ENCODE measurements at regions not wholly inside any gene's neighbourhood (a gene's known extent, or its start where the extent isn't known, plus 50 kb on each side); places are given as distances from the start of the nearest gene placed in this dataset.

DNA sequence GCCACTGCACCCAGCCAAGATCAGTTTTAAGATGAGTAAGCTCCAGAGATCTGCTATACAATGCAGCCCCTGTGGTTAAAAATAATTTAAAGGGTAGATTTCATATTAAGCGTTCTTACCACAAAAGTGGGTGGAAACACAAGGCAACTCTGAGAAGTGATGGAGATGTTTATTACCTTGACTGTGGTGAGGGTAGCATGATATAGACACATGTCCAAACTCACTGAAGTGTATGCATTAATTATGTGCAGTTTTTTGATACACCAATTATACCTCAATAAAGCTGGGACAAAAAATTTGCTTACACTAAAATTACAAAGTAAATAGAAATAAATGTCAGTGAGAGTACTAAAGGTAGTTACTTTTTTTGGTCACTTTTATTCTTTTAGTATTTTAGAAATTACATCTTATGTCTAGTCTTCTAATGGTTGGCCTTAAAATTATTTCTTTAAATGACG is 696.5 kb downstream of the UQCRFS1 start:
- DNase-seq: no peak
- no peaks in the 10 kb centered on the region for H3K4me1 ChIP-seq
- no peak overlapping the region for H3K27ac ChIP-seq
- H3K9me3 ChIP-seq: no peaks in the 10 kb centered on the region
- intact Hi-C loops (cut with DNase I): no loop called here
- TF ChIP-seq, protein P1, sequence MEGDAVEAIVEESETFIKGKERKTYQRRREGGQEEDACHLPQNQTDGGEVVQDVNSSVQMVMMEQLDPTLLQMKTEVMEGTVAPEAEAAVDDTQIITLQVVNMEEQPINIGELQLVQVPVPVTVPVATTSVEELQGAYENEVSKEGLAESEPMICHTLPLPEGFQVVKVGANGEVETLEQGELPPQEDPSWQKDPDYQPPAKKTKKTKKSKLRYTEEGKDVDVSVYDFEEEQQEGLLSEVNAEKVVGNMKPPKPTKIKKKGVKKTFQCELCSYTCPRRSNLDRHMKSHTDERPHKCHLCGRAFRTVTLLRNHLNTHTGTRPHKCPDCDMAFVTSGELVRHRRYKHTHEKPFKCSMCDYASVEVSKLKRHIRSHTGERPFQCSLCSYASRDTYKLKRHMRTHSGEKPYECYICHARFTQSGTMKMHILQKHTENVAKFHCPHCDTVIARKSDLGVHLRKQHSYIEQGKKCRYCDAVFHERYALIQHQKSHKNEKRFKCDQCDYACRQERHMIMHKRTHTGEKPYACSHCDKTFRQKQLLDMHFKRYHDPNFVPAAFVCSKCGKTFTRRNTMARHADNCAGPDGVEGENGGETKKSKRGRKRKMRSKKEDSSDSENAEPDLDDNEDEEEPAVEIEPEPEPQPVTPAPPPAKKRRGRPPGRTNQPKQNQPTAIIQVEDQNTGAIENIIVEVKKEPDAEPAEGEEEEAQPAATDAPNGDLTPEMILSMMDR (IDR thresholded peaks at IDR 0.05): no peak
- H3K27me3 ChIP-seq: no peaks in the 10 kb centered on the region
- no peaks in the 10 kb centered on the region for H3K36me3 ChIP-seq
- H3K9ac ChIP-seq (ENCODE audit: low read depth in 2 of 2, low read length in 2 of 2): no peak overlapping the region
- no peak overlapping the region for H3K4me3 ChIP-seq

DNA sequence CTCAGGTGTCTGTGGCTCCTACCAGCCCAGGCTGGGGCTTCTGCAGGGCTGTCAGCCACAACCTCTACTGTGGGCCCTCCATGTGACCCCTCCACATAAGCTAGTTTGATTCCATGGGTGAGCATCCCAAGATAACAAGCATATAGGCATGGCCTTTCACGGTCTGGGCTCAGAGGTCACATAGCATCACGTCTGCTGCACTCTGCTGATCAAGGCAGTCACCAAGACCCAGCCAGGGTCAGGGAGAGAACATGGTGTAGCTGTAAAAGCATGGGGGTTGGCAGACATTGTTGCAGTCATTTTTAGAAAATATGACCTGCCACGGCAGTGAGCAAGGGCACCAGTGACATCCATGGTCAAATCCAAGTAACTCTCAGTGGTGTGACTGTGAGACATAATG is 698.8 kb downstream of the UQCRFS1 start:
- no peaks in the 10 kb centered on the region for H3K9me3 ChIP-seq
- no peak overlapping the region for H3K27ac ChIP-seq
- H3K4me1 ChIP-seq: no peaks in the 10 kb centered on the region
- H3K36me3 ChIP-seq: no peaks in the 10 kb centered on the region
- no peak overlapping the region for H3K4me3 ChIP-seq
- TF ChIP-seq, protein P1 (IDR thresholded peaks at IDR 0.05): no peak
- no peak overlapping the region for H3K9ac ChIP-seq (ENCODE audit: low read depth in 2 of 2, low read length in 2 of 2)
- intact Hi-C loops (cut with DNase I): no loop called here
- no peak for DNase-seq
- no peaks in the 10 kb centered on the region for H3K27me3 ChIP-seq

DNA sequence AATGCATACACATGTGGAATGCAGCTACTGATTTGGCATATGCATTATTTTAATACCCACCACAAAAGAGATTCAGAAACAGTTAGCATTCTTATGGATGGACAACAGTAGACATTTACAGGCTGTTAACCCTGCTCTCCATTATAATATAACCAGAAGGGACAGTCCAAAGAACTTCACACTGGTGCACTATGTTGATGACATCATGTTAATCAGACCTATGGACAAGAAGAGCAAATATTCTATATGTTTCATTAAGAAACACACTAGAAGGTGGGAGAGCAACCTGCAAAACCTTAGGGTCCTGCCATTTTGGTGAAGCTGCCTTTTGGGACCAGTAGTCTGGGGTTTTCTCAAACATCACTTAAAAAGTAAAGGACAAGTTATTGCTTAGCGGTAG is 701.3 kb downstream of the UQCRFS1 start:
- Histone ChIP-seq H3K27me3 (no peaks in the 10 kb centered on the region), H3K36me3 (no peaks in the 10 kb centered on the region), H3K9ac (ENCODE audit: low read depth in 2 of 2, low read length in 2 of 2) (no peak overlapping the region), H3K4me3 (no peak overlapping the region), H3K9me3 (no peaks in the 10 kb centered on the region), H3K4me1 (no peaks in the 10 kb centered on the region), H3K27ac (no peak overlapping the region)
- intact Hi-C loops (cut with DNase I): no loop called here
- DNase-seq: no peak
- TF ChIP-seq, protein P1 (IDR thresholded peaks at IDR 0.05): no peak

DNA sequence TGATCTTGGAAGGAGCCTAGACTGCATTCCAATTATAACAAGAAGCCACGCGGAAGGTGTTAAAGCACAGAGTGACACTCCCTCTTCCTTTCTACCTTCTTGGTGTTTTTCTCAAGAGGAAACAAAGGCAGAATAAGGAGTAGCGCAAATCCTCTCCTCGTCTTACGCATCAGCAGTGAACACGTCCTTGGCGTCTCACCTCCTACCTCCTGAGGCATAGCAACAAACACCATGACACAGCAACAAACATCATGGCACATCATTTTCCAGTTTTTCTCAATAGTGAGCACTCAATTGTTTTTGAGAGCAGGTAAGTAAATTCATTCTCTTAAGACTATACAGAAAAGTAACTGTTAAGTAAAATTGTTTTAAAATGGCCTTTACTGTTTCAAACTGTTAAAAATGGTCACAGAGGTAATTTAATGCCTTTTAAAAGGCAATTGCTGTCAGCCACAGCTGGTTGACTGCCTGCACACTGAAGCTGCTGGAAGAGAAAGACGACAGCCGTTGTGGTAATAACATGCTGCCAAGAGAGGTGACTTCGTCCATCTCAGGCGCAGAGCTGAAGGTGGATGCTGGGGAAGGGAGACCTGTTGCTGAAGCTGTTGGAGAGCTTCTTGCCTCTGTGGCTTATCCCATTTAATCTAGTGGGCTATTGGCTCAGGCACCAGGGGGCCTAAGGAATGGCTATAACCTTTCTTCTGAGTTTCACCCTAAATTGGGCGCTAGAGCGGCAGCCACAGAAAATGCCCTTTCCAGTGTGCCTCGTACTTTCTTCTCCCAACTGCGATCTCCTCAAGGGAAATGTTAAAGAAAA is 703.7 kb downstream of the UQCRFS1 start:
- Histone ChIP-seq H3K27ac (no peak overlapping the region), H3K36me3 (no peaks in the 10 kb centered on the region), H3K27me3 (no peaks in the 10 kb centered on the region), H3K4me1 (no peaks in the 10 kb centered on the region), H3K9me3 (no peaks in the 10 kb centered on the region), H3K4me3 (no peak overlapping the region), H3K9ac (ENCODE audit: low read depth in 2 of 2, low read length in 2 of 2) (no peak overlapping the region)
- intact Hi-C loops (cut with DNase I): no loop called here
- TF ChIP-seq, protein P1 (IDR thresholded peaks at IDR 0.05): no peak
- DNase-seq: no peak

DNA sequence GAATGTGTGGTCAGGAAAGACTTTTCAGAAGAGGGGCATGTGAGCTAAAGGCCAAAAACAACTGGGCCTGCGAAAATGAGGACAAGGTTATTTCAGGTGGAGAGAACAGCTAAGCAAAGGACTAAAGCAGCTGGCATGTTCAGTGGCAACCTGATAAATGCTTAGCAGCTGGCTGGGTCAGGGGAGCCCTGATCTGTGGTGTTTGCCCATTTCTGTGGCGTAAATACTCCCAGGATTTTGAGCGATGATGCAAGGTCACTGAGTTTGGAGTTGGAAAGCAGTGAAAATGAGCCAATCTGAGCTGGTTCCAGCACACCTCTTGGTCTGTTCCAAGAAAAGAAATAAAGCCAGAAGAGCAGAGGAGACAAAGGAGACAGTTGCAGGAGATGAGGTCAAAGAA is 704.3 kb downstream of the UQCRFS1 start:
- no peaks in the 10 kb centered on the region for H3K4me1 ChIP-seq
- H3K36me3 ChIP-seq: no peaks in the 10 kb centered on the region
- H3K27me3 ChIP-seq: no peaks in the 10 kb centered on the region
- intact Hi-C loops (cut with DNase I): no loop called here
- no peak overlapping the region for H3K4me3 ChIP-seq
- TF ChIP-seq, protein P1 (IDR thresholded peaks at IDR 0.05): no peak
- no peak for DNase-seq
- H3K27ac ChIP-seq: no peak overlapping the region
- no peaks in the 10 kb centered on the region for H3K9me3 ChIP-seq
- no peak overlapping the region for H3K9ac ChIP-seq (ENCODE audit: low read depth in 2 of 2, low read length in 2 of 2)
